ENCODE measurements at regions not wholly inside any gene's neighbourhood (a gene's known extent, or its start where the extent isn't known, plus 50 kb on each side); places are given as distances from the start of the nearest gene placed in this dataset.

DNA sequence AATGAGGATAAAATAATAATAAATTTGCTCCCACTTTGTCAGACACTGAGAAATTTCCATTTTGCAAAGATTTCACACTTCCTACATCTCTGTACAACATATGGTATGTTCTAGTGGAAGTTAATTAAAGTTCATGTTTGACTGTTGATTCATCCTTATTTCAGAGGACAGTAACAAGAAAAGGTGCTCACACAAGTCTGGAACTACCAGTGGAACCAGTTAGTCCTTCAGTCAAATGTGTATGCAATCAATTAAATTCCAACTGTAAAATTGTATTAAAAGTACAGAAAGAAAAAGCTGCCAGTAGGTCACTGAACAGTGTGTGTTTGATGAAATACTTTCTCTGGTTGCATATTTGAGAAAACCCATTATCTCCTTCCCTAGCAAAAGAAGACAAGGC, 496.0 kb upstream of the PKN2 start:
- TF ChIP-seq, protein P1, sequence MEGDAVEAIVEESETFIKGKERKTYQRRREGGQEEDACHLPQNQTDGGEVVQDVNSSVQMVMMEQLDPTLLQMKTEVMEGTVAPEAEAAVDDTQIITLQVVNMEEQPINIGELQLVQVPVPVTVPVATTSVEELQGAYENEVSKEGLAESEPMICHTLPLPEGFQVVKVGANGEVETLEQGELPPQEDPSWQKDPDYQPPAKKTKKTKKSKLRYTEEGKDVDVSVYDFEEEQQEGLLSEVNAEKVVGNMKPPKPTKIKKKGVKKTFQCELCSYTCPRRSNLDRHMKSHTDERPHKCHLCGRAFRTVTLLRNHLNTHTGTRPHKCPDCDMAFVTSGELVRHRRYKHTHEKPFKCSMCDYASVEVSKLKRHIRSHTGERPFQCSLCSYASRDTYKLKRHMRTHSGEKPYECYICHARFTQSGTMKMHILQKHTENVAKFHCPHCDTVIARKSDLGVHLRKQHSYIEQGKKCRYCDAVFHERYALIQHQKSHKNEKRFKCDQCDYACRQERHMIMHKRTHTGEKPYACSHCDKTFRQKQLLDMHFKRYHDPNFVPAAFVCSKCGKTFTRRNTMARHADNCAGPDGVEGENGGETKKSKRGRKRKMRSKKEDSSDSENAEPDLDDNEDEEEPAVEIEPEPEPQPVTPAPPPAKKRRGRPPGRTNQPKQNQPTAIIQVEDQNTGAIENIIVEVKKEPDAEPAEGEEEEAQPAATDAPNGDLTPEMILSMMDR (IDR thresholded peaks at IDR 0.05), result no peak

DNA sequence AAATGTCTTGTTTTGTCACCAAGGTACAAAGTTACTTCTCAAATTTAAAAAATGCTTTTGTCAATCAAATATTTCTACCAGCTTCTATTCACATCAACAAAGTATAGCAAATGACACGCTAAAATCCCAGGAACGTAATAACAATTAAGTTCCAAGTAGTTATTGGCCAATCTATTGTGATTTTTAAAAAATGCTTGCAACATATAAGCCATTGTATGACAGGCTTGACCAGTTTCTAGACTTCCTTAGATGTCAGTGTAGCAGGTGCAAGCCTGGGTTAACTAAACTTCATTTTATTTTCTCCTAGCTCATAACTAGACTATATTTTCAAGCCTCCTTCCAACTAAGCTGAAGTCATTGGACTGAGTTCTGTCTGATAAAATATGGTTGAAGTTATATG, 494.5 kb upstream of the PKN2 start:
- TF ChIP-seq, protein P1 (IDR thresholded peaks at IDR 0.05), result no peak

DNA sequence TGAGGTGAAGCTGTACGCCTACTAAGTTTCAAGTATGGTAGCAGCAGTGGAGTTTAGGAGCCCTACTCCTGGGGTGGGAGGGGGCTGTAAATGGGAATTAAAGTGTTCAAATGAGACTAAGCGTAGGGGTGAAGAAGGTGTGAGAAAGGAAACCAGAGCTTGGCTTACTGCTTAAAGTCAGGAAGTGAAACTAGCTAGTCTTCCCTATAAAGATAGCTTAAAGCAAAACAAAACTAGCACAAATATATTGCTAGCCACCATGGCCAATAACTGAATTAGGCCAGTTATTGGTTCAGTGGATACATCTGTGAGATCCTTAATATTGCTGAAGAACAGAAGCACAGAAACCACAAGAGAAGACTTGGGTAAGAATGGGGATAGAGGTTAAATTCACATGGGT, 492.2 kb upstream of the PKN2 start:
- TF ChIP-seq, protein P1 (IDR thresholded peaks at IDR 0.05), result no peak

DNA sequence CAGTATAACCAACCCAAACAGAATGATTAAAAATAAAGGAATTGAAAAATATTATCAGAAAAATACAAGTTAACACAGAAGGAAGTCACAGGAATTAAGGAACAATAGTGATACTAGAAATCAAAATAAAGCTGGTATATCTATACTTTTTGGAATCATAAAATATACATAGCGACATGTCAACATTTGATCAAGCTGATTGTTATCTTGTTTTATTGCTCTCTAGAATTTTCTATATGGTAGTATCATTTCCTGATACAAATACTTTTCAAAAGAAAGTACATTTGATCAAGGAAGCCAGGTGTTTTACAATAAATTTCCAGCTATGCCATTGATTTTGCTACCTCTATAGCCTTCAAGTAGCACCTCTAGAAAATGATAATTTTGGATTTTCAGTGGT, 489.5 kb upstream of the PKN2 start:
- TF ChIP-seq, protein P1 (IDR thresholded peaks at IDR 0.05), result no peak

DNA sequence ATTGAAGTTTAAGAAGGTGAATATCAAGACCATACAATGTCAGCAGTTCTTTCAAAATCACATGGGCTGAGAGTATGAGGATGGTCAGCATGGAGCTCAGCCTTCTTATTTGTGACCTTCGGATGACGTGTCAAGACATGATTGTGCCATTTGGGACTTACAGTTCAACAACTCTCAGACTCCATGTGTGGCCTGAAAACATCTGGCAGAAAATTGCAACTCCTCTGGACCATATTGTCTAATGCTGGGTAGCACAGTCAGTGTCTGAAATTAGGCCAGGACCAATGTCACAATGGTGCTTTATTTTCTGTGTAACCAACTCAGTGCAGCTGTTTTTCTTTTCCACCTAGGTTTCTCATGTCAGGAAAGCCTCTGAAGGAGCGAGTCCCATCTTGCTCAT, 483.5 kb upstream of the PKN2 start:
- TF ChIP-seq, protein P1 (IDR thresholded peaks at IDR 0.05), result no peak

DNA sequence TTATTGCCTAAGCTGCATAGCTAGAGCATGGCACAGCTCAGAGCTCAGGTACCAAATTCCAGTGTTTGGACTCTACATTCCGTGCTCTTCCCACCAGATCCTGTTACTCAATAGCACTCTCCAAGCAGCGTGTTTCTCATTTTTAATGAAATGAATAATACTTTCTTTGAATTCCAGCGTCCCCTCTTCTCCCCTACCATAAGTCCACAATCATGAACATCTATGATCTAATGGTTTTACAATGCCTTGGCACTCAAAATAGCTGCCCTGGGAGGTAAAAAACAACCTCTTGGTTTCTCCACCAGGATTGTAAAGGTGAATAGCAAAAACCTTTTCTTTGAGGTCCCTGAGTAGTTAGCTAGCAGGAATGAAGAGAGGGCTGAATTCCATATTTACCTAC, 480.0 kb upstream of the PKN2 start:
- TF ChIP-seq, protein P1 (IDR thresholded peaks at IDR 0.05), result no peak

DNA sequence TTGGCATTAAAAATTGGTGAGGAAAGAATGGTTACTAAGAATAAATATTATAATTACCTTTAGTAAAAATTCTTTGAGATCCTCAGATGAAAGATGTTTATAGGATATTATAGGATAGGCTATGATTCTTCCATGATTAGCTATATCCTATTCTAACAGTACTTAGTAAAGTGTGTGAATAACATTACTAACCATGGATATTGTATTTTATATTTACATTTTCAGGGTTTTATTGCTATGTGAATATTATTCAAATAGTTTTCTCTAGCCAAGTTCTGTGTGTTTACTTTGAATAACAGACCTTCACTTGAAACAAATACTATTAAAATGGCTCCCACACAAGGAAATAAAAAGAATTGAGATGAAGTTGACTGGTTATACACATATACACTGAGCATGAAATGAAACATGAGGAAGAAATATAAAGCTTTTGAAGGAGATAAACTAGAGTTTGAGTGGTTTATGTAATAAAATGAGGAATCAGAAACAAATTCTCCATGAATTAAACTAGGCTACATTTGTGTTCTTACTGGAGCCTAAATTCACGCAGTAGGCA, 479.4 kb upstream of the PKN2 start:
- TF ChIP-seq, protein P1 (IDR thresholded peaks at IDR 0.05), result no peak

DNA sequence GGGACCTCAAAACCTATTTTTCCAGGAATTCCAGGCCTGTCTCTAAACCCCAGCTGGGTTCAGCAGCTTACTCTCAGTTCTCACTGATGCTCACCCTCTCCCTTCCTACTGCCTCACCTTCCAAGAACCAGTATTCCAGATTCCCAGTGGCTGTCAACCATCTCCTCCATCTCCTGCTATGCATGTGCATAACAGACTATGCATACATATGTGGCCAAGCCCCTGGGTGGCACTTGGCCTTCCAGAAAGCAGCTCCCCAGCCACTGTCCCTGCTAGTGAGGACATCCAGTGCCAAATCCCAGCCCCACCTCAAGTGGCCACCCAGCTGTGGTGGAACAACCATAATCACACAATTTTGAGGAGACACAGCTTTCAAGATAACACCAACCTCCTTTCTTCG, 475.7 kb upstream of the PKN2 start:
- TF ChIP-seq, protein P1 (IDR thresholded peaks at IDR 0.05), result no peak
